ENCODE measurements at regions not wholly inside any gene's neighbourhood (a gene's known extent, or its start where the extent isn't known, plus 50 kb on each side); places are given as distances from the start of the nearest gene placed in this dataset.

DNA sequence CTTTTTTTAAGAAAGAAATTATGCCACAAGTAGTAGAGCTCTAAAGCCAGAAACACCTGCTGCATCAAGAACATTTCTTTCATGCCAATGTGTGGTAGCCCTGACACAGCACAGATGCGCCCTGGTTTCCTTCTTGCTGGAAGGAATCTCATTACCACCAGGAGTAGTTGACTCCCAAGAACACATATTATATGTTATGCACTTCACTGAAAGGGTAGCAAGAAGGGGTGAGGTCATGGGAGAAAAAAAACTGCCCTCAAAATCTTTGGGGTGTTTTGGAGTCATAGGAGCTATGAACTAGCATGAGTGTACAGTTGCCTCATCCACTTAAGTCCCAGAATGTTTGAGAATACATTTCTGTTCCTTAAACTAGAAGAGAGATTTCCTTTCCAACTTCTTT, 185.8 kb upstream of the C1QTNF7 start:
- no peak for TF ChIP-seq CTCF (IDR thresholded peaks at IDR 0.05; ENCODE audit: extremely low read depth, low read depth, low read length)
- Histone ChIP-seq H3K4me2 (ENCODE audit: insufficient read depth, low read length) (no peak overlapping the region), H3K4me1 (ENCODE audit: insufficient read depth, low read length) (peaks cover 32% of the 10 kb centered on the region), H4K20me1 (ENCODE audit: insufficient read depth, low read length) (no peaks in the 10 kb centered on the region), H2AFZ (ENCODE audit: low read length) (no peak overlapping the region), H3K27ac (ENCODE audit: low read depth, low read length) (no peak overlapping the region), H3K4me3 (ENCODE audit: insufficient read depth, low read length) (no peak overlapping the region), H3K9me3 (ENCODE audit: low read depth, low read length) (no peaks in the 10 kb centered on the region), H3K79me2 (ENCODE audit: insufficient read depth, low read length) (no peaks in the 10 kb centered on the region), H3K27me3 (ENCODE audit: insufficient read depth, low read length) (no peaks in the 10 kb centered on the region), H3K36me3 (ENCODE audit: insufficient read depth, low read length) (no peaks in the 10 kb centered on the region)
- peak; percentile 21 for DNase-seq (ENCODE audit: insufficient read length, low spot score, missing footprints)

DNA sequence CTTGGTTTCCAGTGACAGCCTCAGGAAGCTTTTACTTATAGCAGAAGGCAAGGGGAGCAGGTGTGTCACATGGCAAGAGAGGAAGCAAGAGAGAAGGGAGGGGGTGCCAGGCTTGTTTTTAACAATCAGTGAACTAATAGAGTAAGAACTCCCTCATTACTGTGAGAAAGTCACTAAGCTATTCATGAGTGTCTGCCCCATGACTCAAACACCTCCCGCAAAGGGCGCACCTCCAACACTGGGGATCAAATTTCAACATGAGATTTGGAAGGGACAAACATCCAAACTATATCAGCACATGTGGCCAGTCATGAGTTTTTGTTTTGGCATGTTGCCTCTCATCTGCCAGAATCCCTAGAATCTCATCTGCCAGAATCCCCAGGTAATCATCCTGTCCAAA, 183.5 kb upstream of the C1QTNF7 start:
- Histone ChIP-seq H3K4me2 (ENCODE audit: insufficient read depth, low read length) (no peak overlapping the region), H3K4me1 (ENCODE audit: insufficient read depth, low read length) (peaks cover 14% of the 10 kb centered on the region), H3K9me3 (ENCODE audit: low read depth, low read length) (no peaks in the 10 kb centered on the region), H3K36me3 (ENCODE audit: insufficient read depth, low read length) (no peaks in the 10 kb centered on the region), H3K27me3 (ENCODE audit: insufficient read depth, low read length) (no peaks in the 10 kb centered on the region), H3K27ac (ENCODE audit: low read depth, low read length) (no peak overlapping the region), H3K4me3 (ENCODE audit: insufficient read depth, low read length) (no peak overlapping the region), H2AFZ (ENCODE audit: low read length) (no peak overlapping the region), H3K79me2 (ENCODE audit: insufficient read depth, low read length) (no peaks in the 10 kb centered on the region), H4K20me1 (ENCODE audit: insufficient read depth, low read length) (no peaks in the 10 kb centered on the region)
- no peak for DNase-seq (ENCODE audit: insufficient read length, low spot score, missing footprints)
- no peak for TF ChIP-seq CTCF (IDR thresholded peaks at IDR 0.05; ENCODE audit: extremely low read depth, low read depth, low read length)

GRCh38 chr4:15245006-15245530, 182.8 kb upstream of the C1QTNF7 start:
- DNase-seq (ENCODE audit: insufficient read length, low spot score, missing footprints) = no peak
- Histone ChIP-seq H3K27ac (ENCODE audit: low read depth, low read length) (no peak overlapping the region), H3K36me3 (ENCODE audit: insufficient read depth, low read length) (no peaks in the 10 kb centered on the region), H3K79me2 (ENCODE audit: insufficient read depth, low read length) (no peaks in the 10 kb centered on the region), H3K4me2 (ENCODE audit: insufficient read depth, low read length) (no peak overlapping the region), H3K4me1 (ENCODE audit: insufficient read depth, low read length) (peaks cover 6% of the 10 kb centered on the region), H2AFZ (ENCODE audit: low read length) (no peak overlapping the region), H3K27me3 (ENCODE audit: insufficient read depth, low read length) (no peaks in the 10 kb centered on the region), H4K20me1 (ENCODE audit: insufficient read depth, low read length) (no peaks in the 10 kb centered on the region), H3K9me3 (ENCODE audit: low read depth, low read length) (no peaks in the 10 kb centered on the region), H3K4me3 (ENCODE audit: insufficient read depth, low read length) (no peak overlapping the region)
- TF ChIP-seq CTCF (IDR thresholded peaks at IDR 0.05; ENCODE audit: extremely low read depth, low read depth, low read length) = no peak

GRCh38 chr4:15250021-15250441, 177.8 kb upstream of the C1QTNF7 start:
- H3K79me2 ChIP-seq (ENCODE audit: insufficient read depth, low read length) = no peaks in the 10 kb centered on the region
- H3K9me3 ChIP-seq (ENCODE audit: low read depth, low read length) = no peaks in the 10 kb centered on the region
- H3K27ac ChIP-seq (ENCODE audit: low read depth, low read length) = no peak overlapping the region
- H4K20me1 ChIP-seq (ENCODE audit: insufficient read depth, low read length) = no peaks in the 10 kb centered on the region
- H3K27me3 ChIP-seq (ENCODE audit: insufficient read depth, low read length) = peaks cover 8% of the 10 kb centered on the region
- H3K36me3 ChIP-seq (ENCODE audit: insufficient read depth, low read length) = no peaks in the 10 kb centered on the region
- peaks cover 2% of the 10 kb centered on the region for H3K4me1 ChIP-seq (ENCODE audit: insufficient read depth, low read length)
- no peak overlapping the region for H3K4me2 ChIP-seq (ENCODE audit: insufficient read depth, low read length)
- no peak for TF ChIP-seq CTCF (IDR thresholded peaks at IDR 0.05; ENCODE audit: extremely low read depth, low read depth, low read length)
- no peak overlapping the region for H2AFZ ChIP-seq (ENCODE audit: low read length)
- no peak overlapping the region for H3K4me3 ChIP-seq (ENCODE audit: insufficient read depth, low read length)
- DNase-seq (ENCODE audit: insufficient read length, low spot score, missing footprints) = peak; percentile 55
